Mucosa of gallbladder (tissue), 1 donor: ENCODE measurements at regions not wholly inside any gene's neighbourhood (a gene's known extent, or its start where the extent isn't known, plus 50 kb on each side); places are given as distances from the start of the nearest gene placed in this dataset.

Experiments used
- DNase-seq: peaks from one replicate; pipeline ENCODE4 v3.0.0-alpha.2; 2020; ENCODE audit warnings: low spot score
- donor health status: DM: no; HTN: no; CAD: no.

- no peak for DNase-seq
Measured at GRCh38 chr3:31050296-31050695, 155.8 kb upstream of the GADL1 start.

GRCh38 chr3:31051226-31051625, 156.8 kb upstream of the GADL1 start:
- no peak for DNase-seq

GRCh38 chr3:31053299-31053698, 158.8 kb upstream of the GADL1 start:
- DNase-seq: no peak

GRCh38 chr3:31054032-31054431, 159.6 kb upstream of the GADL1 start:
- DNase-seq: no peak

- no peak for DNase-seq
Measured at GRCh38 chr3:31055757-31056156, 161.3 kb upstream of the GADL1 start.

GRCh38 chr3:31057891-31058290, 163.4 kb upstream of the GADL1 start:
- no peak for DNase-seq

GRCh38 chr3:31064021-31064420, 169.6 kb upstream of the GADL1 start:
- DNase-seq: no peak

GRCh38 chr3:31065765-31066164, 171.3 kb upstream of the GADL1 start:
- DNase-seq: no peak

GRCh38 chr3:31067004-31067403, 172.5 kb upstream of the GADL1 start:
- DNase-seq: no peak

GRCh38 chr3:31075471-31075870, 181.0 kb upstream of the GADL1 start:
- DNase-seq: no peak

- no peak for DNase-seq
Measured at GRCh38 chr3:31075876-31076275, 181.4 kb upstream of the GADL1 start.

- no peak for DNase-seq
Measured at GRCh38 chr3:31077021-31077601, 182.7 kb upstream of the GADL1 start.

- no peak for DNase-seq
Measured at GRCh38 chr3:31077826-31078225, 183.4 kb upstream of the GADL1 start.

GRCh38 chr3:31079689-31080088, 185.2 kb upstream of the GADL1 start:
- no peak for DNase-seq

- no peak for DNase-seq
Measured at GRCh38 chr3:31081018-31081662, 186.7 kb upstream of the GADL1 start.

GRCh38 chr3:31086148-31086547, 191.7 kb upstream of the GADL1 start:
- no peak for DNase-seq

- no peak for DNase-seq
Measured at GRCh38 chr3:31086698-31087097, 192.2 kb upstream of the GADL1 start.

- DNase-seq: no peak
Measured at GRCh38 chr3:31091748-31092147, 197.3 kb upstream of the GADL1 start.

GRCh38 chr3:31092748-31093589, 198.5 kb upstream of the GADL1 start:
- no peak for DNase-seq

- no peak for DNase-seq
Measured at GRCh38 chr3:31093606-31094005, 199.1 kb upstream of the GADL1 start.

GRCh38 chr3:31094048-31094447, 199.6 kb upstream of the GADL1 start:
- DNase-seq: no peak

- no peak for DNase-seq
Measured at GRCh38 chr3:31095255-31095654, 200.8 kb upstream of the GADL1 start.
